SK-N-SH treated with all-trans-retinoic acid at 6 μM for 48 hours (cell line): ENCODE measurements at regions not wholly inside any gene's neighbourhood (a gene's known extent, or its start where the extent isn't known, plus 50 kb on each side); places are given as distances from the start of the nearest gene placed in this dataset.

Source experiments
- CSRNP3 ChIP-seq: fragments of 250-450 bp; sonication (Bioruptor Pico); IDR thresholded peaks from 2 replicates; pipeline ENCODE4 v1.5.1; 2021; ENCODE audit warnings: mild to moderate bottlenecking, moderate library complexity
- GLIS3 ChIP-seq: fragments of 250-450 bp; sonication (Bioruptor Pico); IDR thresholded peaks from 2 replicates; pipeline ENCODE4 v1.5.0; 2020; ENCODE audit warnings: mild to moderate bottlenecking, moderate library complexity
- PATZ1 ChIP-seq: fragments of 250-450 bp; sonication (Bioruptor Pico); IDR thresholded peaks from 2 replicates; pipeline ENCODE4 v1.8.0; 2020; ENCODE audit warnings: mild to moderate bottlenecking, moderate library complexity, borderline replicate concordance
- SNAI2 ChIP-seq: fragments of 250-450 bp; sonication (Bioruptor Pico); IDR thresholded peaks from 2 replicates; pipeline ENCODE4 v1.5.0; 2020; ENCODE audit warnings: mild to moderate bottlenecking, moderate library complexity
- TOX ChIP-seq: fragments of 250-450 bp; sonication (Bioruptor Pico); IDR thresholded peaks from 2 replicates; pipeline ENCODE4 v1.8.0; 2021; ENCODE audit warnings: mild to moderate bottlenecking, moderate library complexity, borderline replicate concordance
- ZFP3 ChIP-seq: fragments of 250-450 bp; sonication (Bioruptor Pico); IDR thresholded peaks from 2 replicates; pipeline ENCODE4 v1.5.0; 2020; ENCODE audit warnings: mild to moderate bottlenecking, moderate library complexity
- ZFP30 ChIP-seq: fragments of 450-650 bp; formaldehyde crosslinking; IDR thresholded peaks from 2 replicates; pipeline ENCODE4 v1.5.0; 2022; ENCODE audit warnings: mild to moderate bottlenecking, moderate library complexity
- ZNF565 ChIP-seq: fragments of 450-650 bp; formaldehyde crosslinking; conservative IDR thresholded peaks from 2 replicates; pipeline ENCODE4 v1.5.0; 2020; ENCODE audit warnings: low read depth, mild to moderate bottlenecking, moderate library complexity
- TF ChIP-seq, protein P1 (sequence below): fragments of 250-450 bp; sonication (Bioruptor Pico); IDR thresholded peaks from 2 replicates; pipeline ENCODE4 v1.8.0; 2021; ENCODE audit warnings: low read depth, mild to moderate bottlenecking, moderate library complexity, borderline replicate concordance

DNA sequence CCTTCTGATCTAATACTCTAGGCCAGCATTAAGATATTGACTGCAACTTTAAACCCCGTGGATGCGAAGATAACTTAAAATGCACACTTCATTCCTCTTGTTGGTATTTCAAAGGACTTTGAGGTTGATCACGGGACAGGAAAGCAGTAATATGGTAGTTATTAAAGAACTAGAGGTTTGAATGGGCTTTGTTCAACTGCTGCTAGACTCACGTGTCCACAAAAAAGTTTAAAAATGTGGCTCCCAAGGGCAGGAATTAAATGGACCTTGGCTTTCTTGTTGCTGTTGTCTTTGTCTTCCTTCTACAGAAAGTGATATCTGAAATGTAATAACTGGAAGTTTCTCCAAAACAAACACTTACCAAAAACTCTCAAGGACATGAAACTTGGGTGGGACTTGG is 186.3 kb downstream of the XPNPEP1 start:
- TF ChIP-seq PATZ1 (CRISPR knock-in tag) (no peak), GLIS3 (CRISPR knock-in tag) (no peak), SNAI2 (CRISPR knock-in tag) (no peak), CSRNP3 (no peak), ZFP30 (CRISPR knock-in tag) (no peak), ZFP3 (CRISPR knock-in tag) (no peak), ZNF565 (CRISPR knock-in tag) (no peak), TOX (no peak)
- TF ChIP-seq, protein P1, sequence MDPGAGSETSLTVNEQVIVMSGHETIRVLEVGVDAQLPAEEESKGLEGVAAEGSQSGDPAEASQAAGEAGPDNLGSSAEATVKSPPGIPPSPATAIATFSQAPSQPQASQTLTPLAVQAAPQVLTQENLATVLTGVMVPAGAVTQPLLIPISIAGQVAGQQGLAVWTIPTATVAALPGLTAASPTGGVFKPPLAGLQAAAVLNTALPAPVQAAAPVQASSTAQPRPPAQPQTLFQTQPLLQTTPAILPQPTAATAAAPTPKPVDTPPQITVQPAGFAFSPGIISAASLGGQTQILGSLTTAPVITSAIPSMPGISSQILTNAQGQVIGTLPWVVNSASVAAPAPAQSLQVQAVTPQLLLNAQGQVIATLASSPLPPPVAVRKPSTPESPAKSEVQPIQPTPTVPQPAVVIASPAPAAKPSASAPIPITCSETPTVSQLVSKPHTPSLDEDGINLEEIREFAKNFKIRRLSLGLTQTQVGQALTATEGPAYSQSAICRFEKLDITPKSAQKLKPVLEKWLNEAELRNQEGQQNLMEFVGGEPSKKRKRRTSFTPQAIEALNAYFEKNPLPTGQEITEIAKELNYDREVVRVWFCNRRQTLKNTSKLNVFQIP (CRISPR knock-in tag) = no peak
